ENCODE measurements at regions not wholly inside any gene's neighbourhood (a gene's known extent, or its start where the extent isn't known, plus 50 kb on each side); places are given as distances from the start of the nearest gene placed in this dataset.

- H3K4me1 ChIP-seq (ENCODE audit: control insufficient read depth in 4 of 4, insufficient read depth in 4 of 4, low read length in 3 of 4), result peaks cover 3 to 9% (median 5%) of the 10 kb centered on the region in 4 donors
- no peak for DNase-seq (ENCODE audit: low spot score)
- WGBS, result 91% methylated on average over 3 of the region's 3 CpGs
Observed at GRCh38 chr9:107594908-107595530, 105.5 kb upstream of the KLF4 start.

GRCh38 chr9:107593224-107593870, 103.8 kb upstream of the KLF4 start:
- Histone ChIP-seq H3K9me3 (ENCODE audit: control insufficient read depth in 4 of 4, low read length in 3 of 4) (no peaks in the 10 kb centered on the region), H3K4me1 (ENCODE audit: control insufficient read depth in 4 of 4, insufficient read depth in 4 of 4, low read length in 3 of 4) (peaks cover 3 to 9% (median 5%) of the 10 kb centered on the region in 4 donors), H3K4me3 (ENCODE audit: low read depth in 1 of 3, low read length in 3 of 3) (no peak overlapping the region), H3K9ac (ENCODE audit: low read depth in 1 of 2, low read length in 2 of 2) (no peak overlapping the region), H3K36me3 (ENCODE audit: control insufficient read depth in 4 of 4, insufficient read depth in 3 of 4, low read depth in 1 of 4, low read length in 3 of 4) (no peaks in the 10 kb centered on the region), H3K27ac (ENCODE audit: low read depth in 1 of 2, low read length in 2 of 2) (no peak overlapping the region), H3K27me3 (ENCODE audit: control insufficient read depth in 4 of 4, insufficient read depth in 4 of 4, low read length in 3 of 4) (no peaks in the 10 kb centered on the region)
- 72% methylated on average over 3 of the region's 3 CpGs for WGBS
- DNase-seq (ENCODE audit: low spot score), result no peak
- TF ChIP-seq MAX (IDR thresholded peaks at IDR 0.05) (no peak), EGR1 (IDR thresholded peaks at IDR 0.05; ENCODE audit: low read depth in 2 of 2) (no peak), TAF1 (conservative IDR thresholded peaks at IDR 0.05) (no peak), GABPA (IDR thresholded peaks at IDR 0.05 in 1 of 2, conservative IDR thresholded peaks at IDR 0.05 in 1 of 2) (no peak), HNF4A (conservative IDR thresholded peaks at IDR 0.05) (no peak), YY1 (IDR thresholded peaks at IDR 0.05) (no peak), JUND (IDR thresholded peaks at IDR 0.05) (no peak), HNF4G (IDR thresholded peaks at IDR 0.05) (no peak), RXRA (IDR thresholded peaks at IDR 0.05) (no peak), RAD21 (IDR thresholded peaks at IDR 0.05) (no peak), NR2F2 (IDR thresholded peaks at IDR 0.05) (no peak), FOXA1 (IDR thresholded peaks at IDR 0.05) (no peak), ATF3 (IDR thresholded peaks at IDR 0.05) (no peak), SP1 (IDR thresholded peaks at IDR 0.05) (no peak)
- TF ChIP-seq, protein P1, sequence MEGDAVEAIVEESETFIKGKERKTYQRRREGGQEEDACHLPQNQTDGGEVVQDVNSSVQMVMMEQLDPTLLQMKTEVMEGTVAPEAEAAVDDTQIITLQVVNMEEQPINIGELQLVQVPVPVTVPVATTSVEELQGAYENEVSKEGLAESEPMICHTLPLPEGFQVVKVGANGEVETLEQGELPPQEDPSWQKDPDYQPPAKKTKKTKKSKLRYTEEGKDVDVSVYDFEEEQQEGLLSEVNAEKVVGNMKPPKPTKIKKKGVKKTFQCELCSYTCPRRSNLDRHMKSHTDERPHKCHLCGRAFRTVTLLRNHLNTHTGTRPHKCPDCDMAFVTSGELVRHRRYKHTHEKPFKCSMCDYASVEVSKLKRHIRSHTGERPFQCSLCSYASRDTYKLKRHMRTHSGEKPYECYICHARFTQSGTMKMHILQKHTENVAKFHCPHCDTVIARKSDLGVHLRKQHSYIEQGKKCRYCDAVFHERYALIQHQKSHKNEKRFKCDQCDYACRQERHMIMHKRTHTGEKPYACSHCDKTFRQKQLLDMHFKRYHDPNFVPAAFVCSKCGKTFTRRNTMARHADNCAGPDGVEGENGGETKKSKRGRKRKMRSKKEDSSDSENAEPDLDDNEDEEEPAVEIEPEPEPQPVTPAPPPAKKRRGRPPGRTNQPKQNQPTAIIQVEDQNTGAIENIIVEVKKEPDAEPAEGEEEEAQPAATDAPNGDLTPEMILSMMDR (IDR thresholded peaks at IDR 0.05; ENCODE audit: low read depth, low read length, missing input control), result no peak
- TF ChIP-seq, protein P2, sequence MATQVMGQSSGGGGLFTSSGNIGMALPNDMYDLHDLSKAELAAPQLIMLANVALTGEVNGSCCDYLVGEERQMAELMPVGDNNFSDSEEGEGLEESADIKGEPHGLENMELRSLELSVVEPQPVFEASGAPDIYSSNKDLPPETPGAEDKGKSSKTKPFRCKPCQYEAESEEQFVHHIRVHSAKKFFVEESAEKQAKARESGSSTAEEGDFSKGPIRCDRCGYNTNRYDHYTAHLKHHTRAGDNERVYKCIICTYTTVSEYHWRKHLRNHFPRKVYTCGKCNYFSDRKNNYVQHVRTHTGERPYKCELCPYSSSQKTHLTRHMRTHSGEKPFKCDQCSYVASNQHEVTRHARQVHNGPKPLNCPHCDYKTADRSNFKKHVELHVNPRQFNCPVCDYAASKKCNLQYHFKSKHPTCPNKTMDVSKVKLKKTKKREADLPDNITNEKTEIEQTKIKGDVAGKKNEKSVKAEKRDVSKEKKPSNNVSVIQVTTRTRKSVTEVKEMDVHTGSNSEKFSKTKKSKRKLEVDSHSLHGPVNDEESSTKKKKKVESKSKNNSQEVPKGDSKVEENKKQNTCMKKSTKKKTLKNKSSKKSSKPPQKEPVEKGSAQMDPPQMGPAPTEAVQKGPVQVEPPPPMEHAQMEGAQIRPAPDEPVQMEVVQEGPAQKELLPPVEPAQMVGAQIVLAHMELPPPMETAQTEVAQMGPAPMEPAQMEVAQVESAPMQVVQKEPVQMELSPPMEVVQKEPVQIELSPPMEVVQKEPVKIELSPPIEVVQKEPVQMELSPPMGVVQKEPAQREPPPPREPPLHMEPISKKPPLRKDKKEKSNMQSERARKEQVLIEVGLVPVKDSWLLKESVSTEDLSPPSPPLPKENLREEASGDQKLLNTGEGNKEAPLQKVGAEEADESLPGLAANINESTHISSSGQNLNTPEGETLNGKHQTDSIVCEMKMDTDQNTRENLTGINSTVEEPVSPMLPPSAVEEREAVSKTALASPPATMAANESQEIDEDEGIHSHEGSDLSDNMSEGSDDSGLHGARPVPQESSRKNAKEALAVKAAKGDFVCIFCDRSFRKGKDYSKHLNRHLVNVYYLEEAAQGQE (IDR thresholded peaks at IDR 0.05), result no peak
- TF ChIP-seq, protein P3, sequence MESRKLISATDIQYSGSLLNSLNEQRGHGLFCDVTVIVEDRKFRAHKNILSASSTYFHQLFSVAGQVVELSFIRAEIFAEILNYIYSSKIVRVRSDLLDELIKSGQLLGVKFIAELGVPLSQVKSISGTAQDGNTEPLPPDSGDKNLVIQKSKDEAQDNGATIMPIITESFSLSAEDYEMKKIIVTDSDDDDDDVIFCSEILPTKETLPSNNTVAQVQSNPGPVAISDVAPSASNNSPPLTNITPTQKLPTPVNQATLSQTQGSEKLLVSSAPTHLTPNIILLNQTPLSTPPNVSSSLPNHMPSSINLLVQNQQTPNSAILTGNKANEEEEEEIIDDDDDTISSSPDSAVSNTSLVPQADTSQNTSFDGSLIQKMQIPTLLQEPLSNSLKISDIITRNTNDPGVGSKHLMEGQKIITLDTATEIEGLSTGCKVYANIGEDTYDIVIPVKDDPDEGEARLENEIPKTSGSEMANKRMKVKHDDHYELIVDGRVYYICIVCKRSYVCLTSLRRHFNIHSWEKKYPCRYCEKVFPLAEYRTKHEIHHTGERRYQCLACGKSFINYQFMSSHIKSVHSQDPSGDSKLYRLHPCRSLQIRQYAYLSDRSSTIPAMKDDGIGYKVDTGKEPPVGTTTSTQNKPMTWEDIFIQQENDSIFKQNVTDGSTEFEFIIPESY (IDR thresholded peaks at IDR 0.05), result no peak

More at GRCh38 chr9:107594908-107595530, 105.5 kb upstream of the KLF4 start:
- Histone ChIP-seq H3K9me3 (ENCODE audit: control insufficient read depth in 4 of 4, low read length in 3 of 4) (no peaks in the 10 kb centered on the region), H3K27me3 (ENCODE audit: control insufficient read depth in 4 of 4, insufficient read depth in 4 of 4, low read length in 3 of 4) (no peaks in the 10 kb centered on the region), H3K9ac (ENCODE audit: low read depth in 1 of 2, low read length in 2 of 2) (no peak overlapping the region), H3K36me3 (ENCODE audit: control insufficient read depth in 4 of 4, insufficient read depth in 3 of 4, low read depth in 1 of 4, low read length in 3 of 4) (no peaks in the 10 kb centered on the region), H3K27ac (ENCODE audit: low read depth in 1 of 2, low read length in 2 of 2) (no peak overlapping the region), H3K4me3 (ENCODE audit: low read depth in 1 of 3, low read length in 3 of 3) (no peak overlapping the region)
- TF ChIP-seq GABPA (IDR thresholded peaks at IDR 0.05 in 1 of 2, conservative IDR thresholded peaks at IDR 0.05 in 1 of 2) (no peak), HNF4A (conservative IDR thresholded peaks at IDR 0.05) (no peak)
